ENCODE measurements at regions not wholly inside any gene's neighbourhood (a gene's known extent, or its start where the extent isn't known, plus 50 kb on each side); places are given as distances from the start of the nearest gene placed in this dataset.

- TF ChIP-seq MAX (IDR thresholded peaks at IDR 0.05) = no peak
- no peak for TF ChIP-seq YY1 (IDR thresholded peaks at IDR 0.05)
Measured at GRCh38 chr14:61954306-61954705, 192.1 kb downstream of the SNAPC1 start.
